ENCODE measurements at regions not wholly inside any gene's neighbourhood (a gene's known extent, or its start where the extent isn't known, plus 50 kb on each side); places are given as distances from the start of the nearest gene placed in this dataset.
"Not testable (repeated sequence)": the region's sequence is repeated elsewhere in the genome, so short reads cannot be mapped to it uniquely, and the experiment has no call there.

- no peak overlapping the region for H3K27ac ChIP-seq
- TF ChIP-seq CTCF (conservative IDR thresholded peaks at IDR 0.05): no peak
Observed at GRCh38 chr12:111246477-111247011, 122.4 kb downstream of the PHETA1 start.

GRCh38 chr12:111245701-111246476 lies 123.0 kb downstream of the PHETA1 start:
- H3K27ac ChIP-seq: no peak overlapping the region
- no peak for TF ChIP-seq CTCF (conservative IDR thresholded peaks at IDR 0.05)

GRCh38 chr12:111244673-111245072 lies 124.2 kb downstream of the PHETA1 start:
- H3K27ac ChIP-seq: no peak overlapping the region

GRCh38 chr12:111242817-111243216 lies 126.1 kb downstream of the PHETA1 start:
- H3K27ac ChIP-seq: not testable (repeated sequence)

More at GRCh38 chr12:111244673-111245072, 124.2 kb downstream of the PHETA1 start:
- TF ChIP-seq CTCF (conservative IDR thresholded peaks at IDR 0.05): no peak

GRCh38 chr12:111242184-111242583 lies 126.7 kb downstream of the PHETA1 start:
- H3K27ac ChIP-seq: no peak overlapping the region
- no peak for TF ChIP-seq CTCF (conservative IDR thresholded peaks at IDR 0.05)

GRCh38 chr12:111240374-111240773 lies 128.5 kb downstream of the PHETA1 start:
- H3K27ac ChIP-seq: no peak overlapping the region

GRCh38 chr12:111239235-111239634 lies 129.7 kb downstream of the PHETA1 start:
- no peak overlapping the region for H3K27ac ChIP-seq
- no peak for TF ChIP-seq CTCF (conservative IDR thresholded peaks at IDR 0.05)

More at GRCh38 chr12:111240374-111240773, 128.5 kb downstream of the PHETA1 start:
- TF ChIP-seq CTCF (conservative IDR thresholded peaks at IDR 0.05): no peak
